GM20000 (cell line): ENCODE measurements at regions not wholly inside any gene's neighbourhood (a gene's known extent, or its start where the extent isn't known, plus 50 kb on each side); places are given as distances from the start of the nearest gene placed in this dataset.
"Not testable (repeated sequence)": the region's sequence is repeated elsewhere in the genome, so short reads cannot be mapped to it uniquely, and the experiment has no call there.

ENCODE experiments used
- DNase-seq: peaks from one replicate; pipeline ENCODE4 v3.0.0; 2012; ENCODE audit warnings: low spot score
- TF ChIP-seq, protein P1 (sequence below): IDR thresholded peaks from 2 replicates; pipeline ENCODE4 v1.5.1; 2012; ENCODE audit warnings: mild to moderate bottlenecking, control low read depth; ENCODE audit errors: extremely low read depth, missing control alignments

GRCh38 chr1:74869702-74870101 is 136.8 kb downstream of the TYW3 start:
- no peak for DNase-seq
- TF ChIP-seq, protein P1, sequence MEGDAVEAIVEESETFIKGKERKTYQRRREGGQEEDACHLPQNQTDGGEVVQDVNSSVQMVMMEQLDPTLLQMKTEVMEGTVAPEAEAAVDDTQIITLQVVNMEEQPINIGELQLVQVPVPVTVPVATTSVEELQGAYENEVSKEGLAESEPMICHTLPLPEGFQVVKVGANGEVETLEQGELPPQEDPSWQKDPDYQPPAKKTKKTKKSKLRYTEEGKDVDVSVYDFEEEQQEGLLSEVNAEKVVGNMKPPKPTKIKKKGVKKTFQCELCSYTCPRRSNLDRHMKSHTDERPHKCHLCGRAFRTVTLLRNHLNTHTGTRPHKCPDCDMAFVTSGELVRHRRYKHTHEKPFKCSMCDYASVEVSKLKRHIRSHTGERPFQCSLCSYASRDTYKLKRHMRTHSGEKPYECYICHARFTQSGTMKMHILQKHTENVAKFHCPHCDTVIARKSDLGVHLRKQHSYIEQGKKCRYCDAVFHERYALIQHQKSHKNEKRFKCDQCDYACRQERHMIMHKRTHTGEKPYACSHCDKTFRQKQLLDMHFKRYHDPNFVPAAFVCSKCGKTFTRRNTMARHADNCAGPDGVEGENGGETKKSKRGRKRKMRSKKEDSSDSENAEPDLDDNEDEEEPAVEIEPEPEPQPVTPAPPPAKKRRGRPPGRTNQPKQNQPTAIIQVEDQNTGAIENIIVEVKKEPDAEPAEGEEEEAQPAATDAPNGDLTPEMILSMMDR: no peak

- not testable (repeated sequence) for DNase-seq
Observed at GRCh38 chr1:74877366-74877765, 144.4 kb downstream of the TYW3 start.

DNA sequence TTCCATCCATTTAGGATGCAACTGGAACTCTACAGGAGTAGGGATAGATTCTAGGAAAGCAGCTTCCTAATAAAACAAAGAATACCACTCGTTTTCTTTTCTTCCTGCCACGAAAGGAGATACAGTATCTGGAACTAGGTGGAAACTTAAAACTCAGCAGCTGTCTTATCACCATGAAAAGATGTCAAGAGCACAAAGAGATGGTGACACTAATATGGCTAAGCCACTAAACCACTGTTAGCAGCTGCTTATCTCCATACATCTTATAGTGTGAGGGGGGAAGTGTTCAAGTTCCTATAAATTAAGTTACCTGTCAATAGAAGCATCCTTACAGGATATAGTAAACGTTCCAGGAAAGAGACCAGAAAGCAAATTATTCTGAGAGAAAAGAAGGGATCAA is 162.5 kb downstream of the TYW3 start:
- TF ChIP-seq, protein P1: no peak
- no peak for DNase-seq

DNA sequence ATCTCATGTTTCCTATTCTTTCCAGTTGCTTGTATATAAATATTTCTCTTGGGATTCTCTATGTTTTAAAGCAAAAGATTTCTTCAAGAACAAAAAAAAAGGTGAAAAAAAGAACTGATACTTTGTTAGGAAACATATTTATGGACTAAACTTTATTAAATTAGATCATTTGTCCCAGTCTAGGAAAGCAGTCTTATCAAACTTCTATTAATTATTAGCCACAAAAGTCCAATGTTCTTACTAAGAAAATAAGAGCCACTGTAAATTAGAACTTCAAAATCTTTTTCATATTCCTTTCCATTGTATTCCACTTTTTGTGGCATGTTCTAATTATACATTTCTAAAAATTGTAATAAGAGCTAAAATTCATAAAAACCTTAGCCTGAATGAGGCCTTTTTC is 175.2 kb downstream of the TYW3 start:
- TF ChIP-seq, protein P1: no peak
- DNase-seq: no peak

GRCh38 chr1:74908797-74909196 is 175.8 kb downstream of the TYW3 start:
- TF ChIP-seq, protein P1: no peak
- no peak for DNase-seq

DNA sequence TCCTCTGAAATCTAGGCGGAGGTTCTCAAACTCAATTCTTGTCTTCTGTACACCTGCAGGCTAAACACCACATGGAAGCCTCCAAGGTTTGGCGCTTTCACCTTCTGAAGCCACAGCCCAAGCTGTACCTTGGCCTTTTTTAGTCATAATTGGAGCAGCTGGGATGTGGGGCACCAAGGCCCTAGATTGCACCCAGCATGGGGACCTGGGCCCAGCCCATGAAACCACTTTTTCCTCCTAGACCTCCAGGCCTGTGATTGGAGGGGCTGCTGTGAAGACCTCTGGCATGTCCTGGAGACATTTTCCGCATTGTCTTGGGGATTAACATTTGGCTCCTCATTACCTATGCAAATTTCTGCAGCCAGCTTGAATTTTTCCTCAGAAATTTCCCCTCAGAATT is 181.0 kb downstream of the TYW3 start:
- TF ChIP-seq, protein P1: no peak
- no peak for DNase-seq

DNA sequence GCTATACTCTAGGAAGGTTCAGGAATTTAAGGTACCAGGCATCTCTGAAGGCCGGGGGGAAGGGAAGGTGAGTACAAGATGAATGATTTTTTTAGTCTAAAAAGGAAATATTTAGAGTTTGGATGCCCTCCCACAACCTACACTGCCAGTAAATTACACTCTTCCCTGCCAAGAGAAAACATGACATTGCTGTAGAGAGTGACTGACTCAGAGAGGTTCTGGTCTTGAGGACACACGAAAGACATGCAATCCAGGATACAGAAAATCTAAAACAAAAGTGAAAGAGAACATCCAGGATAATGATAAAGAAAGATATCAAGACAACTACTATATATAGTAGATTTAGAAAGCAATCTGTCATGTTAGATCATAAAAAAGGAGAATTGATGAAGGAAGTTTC is 200.5 kb downstream of the TYW3 start:
- TF ChIP-seq, protein P1: no peak
- DNase-seq: no peak

GRCh38 chr1:74935446-74935845 is 198.7 kb upstream of the LHX8 start:
- TF ChIP-seq, protein P1: no peak
- DNase-seq: no peak
